HG02610 (cell line): ENCODE measurements at regions not wholly inside any gene's neighbourhood (a gene's known extent, or its start where the extent isn't known, plus 50 kb on each side); places are given as distances from the start of the nearest gene placed in this dataset.

Experiments
- ATAC-seq: cut with Tn5 transposase; IDR thresholded peaks from one replicate; pipeline ENCODE4 v1.9.1; 2021; ENCODE audit warnings: mild to moderate bottlenecking, moderate library complexity; ENCODE audit not compliant: unreplicated experiment

GRCh38 chr13:72383646-72384045 is 343.8 kb downstream of the MZT1 start:
- ATAC-seq = no peak

DNA sequence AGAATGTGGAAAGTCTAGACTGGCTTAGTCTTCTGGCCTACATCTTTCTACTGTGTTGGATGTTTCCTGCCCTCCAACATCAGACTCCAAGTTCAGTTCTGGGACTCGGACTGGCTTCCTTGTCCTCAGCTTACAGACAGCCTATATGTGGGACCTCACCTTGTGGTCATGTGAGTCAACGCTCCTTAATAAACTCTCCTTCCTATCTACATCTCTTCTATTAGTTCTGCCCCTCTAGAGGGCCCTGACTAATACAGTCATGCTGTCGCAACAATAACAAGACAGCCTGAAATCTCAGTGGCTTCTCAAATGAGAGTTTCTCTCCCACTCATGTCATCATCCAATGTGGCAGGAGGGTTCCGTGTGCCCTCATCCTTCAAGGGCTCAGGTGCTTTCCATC is 347.8 kb downstream of the MZT1 start:
- ATAC-seq = no peak

GRCh38 chr13:72368031-72368430 is 359.4 kb downstream of the MZT1 start:
- no peak for ATAC-seq

DNA sequence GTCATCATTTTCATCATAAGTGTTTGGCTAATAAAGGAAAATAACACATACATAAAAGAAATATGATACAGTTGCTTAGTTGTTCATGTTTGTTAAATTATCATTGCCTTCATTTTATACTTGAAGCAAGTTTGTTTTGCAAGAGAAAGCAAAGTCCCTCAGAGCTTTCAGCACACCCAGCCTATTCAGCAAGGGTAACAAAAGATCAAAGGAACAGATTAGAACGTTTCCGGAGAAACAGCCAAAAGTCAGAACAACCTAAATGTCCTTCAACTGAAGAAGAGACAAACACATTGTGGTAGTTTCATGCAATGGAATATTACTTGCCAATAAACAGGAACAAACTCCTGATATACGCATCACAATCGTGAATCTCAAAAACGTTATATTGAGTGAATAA is 380.7 kb downstream of the MZT1 start:
- no peak for ATAC-seq

DNA sequence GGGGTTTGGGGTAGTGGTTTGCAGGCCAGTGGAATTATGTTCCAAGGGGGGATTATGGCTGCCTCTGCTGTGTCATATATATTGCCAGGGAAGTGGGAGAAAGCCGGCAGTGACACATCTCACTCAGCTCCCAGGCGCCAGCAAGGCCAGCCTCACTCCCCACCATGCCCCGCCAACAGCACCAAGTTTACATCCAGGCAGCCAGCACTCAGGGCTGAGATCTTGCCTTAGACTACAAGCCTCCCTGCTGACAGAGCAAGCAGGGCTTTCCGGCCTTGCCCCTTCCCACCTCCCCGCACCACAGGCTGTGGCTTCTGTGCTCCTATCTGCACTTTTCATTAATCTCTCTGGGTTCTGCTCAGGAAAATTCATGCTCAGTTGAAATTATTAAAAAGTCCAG is 385.1 kb downstream of the MZT1 start:
- no peak for ATAC-seq

GRCh38 chr13:72341904-72342303 is 385.5 kb downstream of the MZT1 start:
- ATAC-seq = no peak

GRCh38 chr13:72317346-72318109 is 409.9 kb downstream of the MZT1 start:
- ATAC-seq = no peak

GRCh38 chr13:72316716-72317115 is 410.7 kb downstream of the MZT1 start:
- no peak for ATAC-seq

GRCh38 chr13:72315312-72315711 is 412.1 kb downstream of the MZT1 start:
- ATAC-seq = no peak

DNA sequence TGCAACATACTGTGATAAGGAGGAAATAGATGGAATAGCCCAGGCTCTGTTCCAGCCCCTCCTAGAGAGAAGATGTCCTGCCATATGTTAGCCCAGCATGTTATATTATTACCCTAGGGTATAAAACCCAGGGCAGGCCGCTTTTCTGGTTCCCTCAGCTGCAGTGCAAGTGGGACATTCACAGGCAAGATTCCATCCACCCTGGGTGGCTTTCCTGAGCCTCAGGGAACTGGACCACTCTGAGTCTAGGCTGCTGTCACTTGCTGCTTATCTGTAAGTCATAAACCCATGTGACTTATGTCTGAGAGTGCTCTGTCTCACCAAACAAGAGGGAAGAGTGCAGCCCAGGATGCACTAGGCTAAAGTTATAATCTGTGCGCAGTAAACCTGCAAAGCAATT is 413.2 kb downstream of the MZT1 start:
- no peak for ATAC-seq

- no peak for ATAC-seq
These were observed 413.9 kb downstream of the MZT1 start for GRCh38 chr13:72313546-72313945.

DNA sequence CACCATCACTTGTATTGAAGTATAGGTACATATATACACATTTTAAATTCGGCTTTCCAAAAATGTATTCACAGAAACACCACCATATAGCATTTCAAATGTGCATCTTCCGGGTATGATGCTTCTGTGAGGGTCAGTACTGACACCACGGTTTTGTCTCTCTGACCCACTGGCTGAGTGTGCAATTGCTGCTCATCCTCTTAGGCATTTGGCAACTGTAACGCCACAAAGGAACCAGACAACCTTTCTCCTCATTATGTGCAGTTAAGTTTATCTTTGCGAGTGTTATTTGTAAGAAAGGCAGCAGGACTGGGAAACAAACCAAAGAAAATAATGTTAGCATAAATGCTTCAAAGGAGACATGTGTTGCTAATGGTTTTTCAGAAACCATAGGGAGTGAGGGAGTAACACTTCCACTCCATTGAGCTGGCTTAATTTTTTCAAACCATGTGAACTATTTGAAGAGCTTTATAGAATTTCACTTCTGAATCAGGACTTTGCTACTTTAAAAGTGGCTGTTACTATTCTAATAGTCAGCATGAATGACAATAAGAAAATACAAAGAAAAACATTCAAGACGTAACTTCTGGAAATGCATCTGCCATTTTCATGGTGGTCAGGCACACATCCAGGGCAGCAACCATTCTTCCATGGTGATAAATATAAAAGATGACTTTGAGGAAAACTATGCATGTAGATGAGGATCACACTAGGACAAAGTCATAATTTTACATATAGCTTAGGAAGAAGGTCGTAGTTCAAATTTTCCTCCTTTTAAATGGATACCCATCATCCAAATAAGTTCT is 423.3 kb downstream of the MZT1 start:
- no peak for ATAC-seq

- ATAC-seq = no peak
These were observed 429.2 kb upstream of the DACH1 start for GRCh38 chr13:72296246-72296645.

- no peak for ATAC-seq
These were observed 428.1 kb upstream of the DACH1 start for GRCh38 chr13:72295153-72295552.

DNA sequence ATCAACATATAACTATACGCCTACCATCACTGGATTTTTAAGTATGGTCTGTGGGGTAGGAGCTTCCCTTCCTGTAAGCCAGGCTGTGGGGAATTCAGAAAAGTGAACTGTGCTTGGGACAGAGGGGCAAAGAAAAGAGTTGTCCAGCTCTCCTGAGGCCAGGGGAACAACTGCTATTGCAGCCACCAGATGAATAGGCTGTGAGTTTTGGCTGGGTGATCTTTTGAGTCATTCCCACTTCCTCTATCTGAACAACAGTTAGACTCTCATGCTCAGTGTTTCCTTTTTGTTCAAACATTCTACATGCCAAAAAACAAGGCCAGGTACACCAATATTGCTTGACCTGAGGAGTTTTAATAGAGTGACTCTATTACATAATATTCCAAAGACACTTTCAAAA is 426.2 kb upstream of the DACH1 start:
- no peak for ATAC-seq

DNA sequence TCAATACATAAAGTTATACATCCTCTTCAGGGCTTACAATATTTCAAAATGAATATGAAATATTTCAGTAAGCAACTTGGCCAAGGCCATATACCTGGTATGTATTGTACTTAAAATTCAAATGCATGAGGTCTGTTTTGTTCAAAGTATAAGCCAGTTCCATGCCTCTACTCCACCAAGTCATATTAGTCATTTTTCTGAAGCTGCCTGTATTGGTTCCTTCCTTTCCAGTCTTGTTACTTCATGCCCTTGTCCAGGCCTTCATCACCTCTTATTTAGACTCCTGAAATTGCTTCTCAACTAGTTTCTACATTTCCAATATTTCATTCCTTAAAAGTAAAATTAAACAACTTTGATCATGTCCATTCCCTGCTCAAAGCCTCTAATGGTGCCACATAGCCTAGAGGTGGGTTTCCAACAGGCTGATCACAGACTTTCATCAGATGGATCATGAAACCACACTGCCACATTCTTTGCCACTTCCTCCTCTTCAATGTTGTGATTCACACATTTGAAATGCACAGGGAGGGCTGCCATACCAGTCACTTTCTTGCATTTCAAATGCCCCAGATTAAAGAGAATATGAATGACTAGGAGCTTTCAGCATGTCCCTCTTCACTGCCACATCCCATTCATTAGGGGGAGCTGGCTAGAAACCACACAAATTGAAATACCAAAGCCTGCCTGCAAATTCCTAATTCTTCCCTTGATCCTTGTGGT is 424.1 kb upstream of the DACH1 start:
- ATAC-seq = no peak

DNA sequence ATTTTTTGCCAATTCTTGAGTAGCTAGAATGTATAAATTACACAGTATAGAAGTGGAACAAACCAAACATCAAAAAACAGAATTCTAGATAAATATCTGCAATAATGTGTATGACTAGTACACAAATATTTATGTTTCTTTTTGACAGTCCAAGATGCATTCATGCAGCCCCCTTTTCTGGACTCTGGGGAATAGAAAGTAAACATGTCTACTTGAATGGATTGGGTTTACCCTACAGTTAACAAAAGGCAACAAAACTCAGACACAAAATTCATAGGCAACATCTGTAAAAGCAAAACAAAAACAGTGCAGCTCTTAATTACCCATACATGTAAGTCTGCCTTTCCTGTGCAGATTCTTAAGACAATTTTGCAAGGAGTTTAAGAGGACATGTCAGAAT is 419.4 kb upstream of the DACH1 start:
- ATAC-seq = no peak

- no peak for ATAC-seq
These were observed 417.8 kb upstream of the DACH1 start for GRCh38 chr13:72284791-72285190.

- ATAC-seq = no peak
These were observed 394.7 kb upstream of the DACH1 start for GRCh38 chr13:72261732-72262131.

DNA sequence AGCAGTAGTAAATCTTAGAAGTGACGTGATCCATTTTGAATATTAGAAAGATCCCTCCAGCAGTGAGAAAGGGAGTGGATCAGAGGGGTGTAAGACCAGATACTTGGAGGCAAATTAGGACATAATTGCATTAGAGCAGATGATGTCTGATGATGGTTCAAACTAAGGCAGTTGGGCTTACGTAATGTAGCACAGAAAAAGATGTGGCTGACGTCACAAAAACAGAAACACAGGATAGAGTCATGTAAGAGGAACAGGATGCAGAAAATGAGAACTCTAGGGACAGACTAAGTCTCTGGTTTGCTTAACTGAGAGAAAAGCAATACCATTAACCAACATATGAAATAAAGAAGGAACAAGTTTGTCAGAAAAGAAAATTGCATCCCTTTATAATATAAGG is 392.5 kb upstream of the DACH1 start:
- ATAC-seq = no peak

GRCh38 chr13:72258340-72258981 is 391.5 kb upstream of the DACH1 start:
- no peak for ATAC-seq
